ENCODE measurements at regions not wholly inside any gene's neighbourhood (a gene's known extent, or its start where the extent isn't known, plus 50 kb on each side); places are given as distances from the start of the nearest gene placed in this dataset.

DNA sequence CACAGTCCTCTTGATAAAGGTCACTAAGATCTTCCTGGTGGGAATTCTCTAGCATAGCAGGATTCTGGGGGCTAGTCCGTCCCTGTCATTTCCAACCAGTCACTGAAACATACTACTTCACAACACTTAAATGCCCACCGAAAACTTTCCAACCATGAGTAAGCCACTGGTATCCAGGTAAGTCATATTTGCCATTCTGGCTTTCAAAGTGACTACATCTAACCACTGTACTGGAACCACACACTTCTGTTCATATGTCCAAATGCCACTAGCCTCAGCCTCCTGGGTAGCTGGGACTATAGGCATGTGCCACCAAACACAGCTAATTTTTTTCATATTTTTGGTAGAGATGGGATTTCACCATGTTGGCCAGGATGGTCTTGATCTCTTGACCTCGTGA, 64.3 kb upstream of the VANGL1 start:
- Mint-ChIP-seq H3K27me3 (no peaks in the 10 kb centered on the region), H3K9me3 (ENCODE audit: low read depth) (peaks cover 10% of the 10 kb centered on the region), H3K27ac (no peak overlapping the region), H3K36me3 (no peaks in the 10 kb centered on the region), H3K4me3 (no peak overlapping the region), H3K4me1 (no peaks in the 10 kb centered on the region)
- ATAC-seq (no peak), DNase-seq (no peak)
- CTCF ChIA-PET, result no interaction called here

DNA sequence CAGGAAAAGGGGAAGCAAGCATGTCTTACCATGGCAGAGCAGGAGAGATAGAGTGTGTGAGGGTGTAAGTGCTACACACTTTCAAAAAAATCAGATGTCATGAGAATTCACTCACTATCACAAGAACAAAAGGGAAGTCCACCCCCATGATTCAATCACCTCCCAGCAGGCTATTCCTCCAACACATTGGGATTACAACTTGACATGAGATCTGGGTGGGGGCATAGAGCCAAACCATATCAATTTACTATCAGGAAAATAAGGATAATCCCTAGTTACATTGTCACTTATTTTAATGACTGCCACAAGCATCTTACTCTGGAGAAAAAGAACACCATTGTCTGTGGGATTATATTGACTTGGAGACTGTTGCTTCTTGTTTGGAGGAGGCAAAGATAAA, 66.1 kb upstream of the VANGL1 start:
- CTCF ChIA-PET, result no interaction called here
- Mint-ChIP-seq H3K27me3 (no peaks in the 10 kb centered on the region), H3K4me3 (no peak overlapping the region), H3K36me3 (no peaks in the 10 kb centered on the region), H3K27ac (no peak overlapping the region), H3K9me3 (ENCODE audit: low read depth) (peaks cover 10% of the 10 kb centered on the region), H3K4me1 (no peaks in the 10 kb centered on the region)
- ATAC-seq (no peak), DNase-seq (no peak)

DNA sequence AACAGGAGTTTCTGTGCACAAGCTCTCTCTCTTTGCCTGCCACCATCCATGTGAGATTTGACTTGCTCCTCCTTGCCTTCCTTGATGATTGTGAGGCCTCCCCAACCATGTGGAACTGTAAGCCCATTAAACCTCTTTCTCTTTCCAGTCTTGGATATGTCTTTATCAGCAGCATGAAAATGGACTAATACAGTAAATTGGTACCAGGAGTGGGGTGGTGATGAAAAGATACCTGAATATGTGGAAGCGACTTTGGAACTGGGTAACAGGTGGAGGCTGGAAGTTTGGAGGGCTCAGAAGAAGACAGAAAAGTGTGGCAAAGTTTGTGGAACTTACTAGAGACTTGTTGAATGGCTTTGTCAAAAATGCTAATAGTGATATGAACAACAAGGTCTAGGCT, 69.1 kb upstream of the VANGL1 start:
- Mint-ChIP-seq H3K36me3 (no peaks in the 10 kb centered on the region), H3K27ac (no peak overlapping the region)
- CTCF ChIA-PET, result no interaction called here

DNA sequence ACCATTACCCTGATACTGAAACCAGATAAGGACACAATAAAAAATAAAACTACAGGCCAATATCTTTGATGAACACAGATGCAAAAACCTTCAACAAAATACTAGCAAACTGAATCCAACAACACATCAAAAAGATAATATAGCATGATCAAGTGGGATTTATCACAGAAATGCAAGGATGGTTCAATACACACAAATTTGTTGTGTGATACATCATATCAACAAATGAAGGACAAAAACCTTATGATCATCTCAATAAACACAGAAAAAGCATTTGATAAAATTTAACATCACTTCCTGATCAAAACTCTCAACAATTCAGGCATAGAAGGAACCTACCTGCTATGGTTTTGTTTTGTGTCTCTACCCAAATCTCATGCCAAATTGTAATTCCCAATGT, 74.3 kb upstream of the VANGL1 start:
- Mint-ChIP-seq H3K36me3 (no peaks in the 10 kb centered on the region), H3K9me3 (ENCODE audit: low read depth) (peaks cover 4% of the 10 kb centered on the region), H3K27me3 (peaks cover 23% of the 10 kb centered on the region), H3K4me1 (no peaks in the 10 kb centered on the region), H3K4me3 (no peak overlapping the region), H3K27ac (no peak overlapping the region)
- DNase-seq, result no peak
- CTCF ChIA-PET, result no interaction called here
- no peak for ATAC-seq

More for the DNA sequence above, 69.1 kb upstream of the VANGL1 start:
- DNase-seq, result no peak
- Mint-ChIP-seq H3K4me3 (no peak overlapping the region), H3K27me3 (no peaks in the 10 kb centered on the region), H3K4me1 (no peaks in the 10 kb centered on the region), H3K9me3 (ENCODE audit: low read depth) (peaks cover 10% of the 10 kb centered on the region)
- ATAC-seq, result no peak

- H3K4me3 Mint-ChIP-seq, result no peak overlapping the region
- CTCF ChIA-PET, result no interaction called here
- peaks cover 4% of the 10 kb centered on the region for H3K9me3 Mint-ChIP-seq (ENCODE audit: low read depth)
- DNase-seq (no peak), ATAC-seq (no peak)
- H3K36me3 Mint-ChIP-seq, result no peaks in the 10 kb centered on the region
- H3K27me3 Mint-ChIP-seq, result peaks cover 23% of the 10 kb centered on the region
- H3K4me1 Mint-ChIP-seq, result no peaks in the 10 kb centered on the region
- H3K27ac Mint-ChIP-seq, result no peak overlapping the region
Measured at GRCh38 chr1:115565791-115566190, 76.0 kb upstream of the VANGL1 start.

DNA sequence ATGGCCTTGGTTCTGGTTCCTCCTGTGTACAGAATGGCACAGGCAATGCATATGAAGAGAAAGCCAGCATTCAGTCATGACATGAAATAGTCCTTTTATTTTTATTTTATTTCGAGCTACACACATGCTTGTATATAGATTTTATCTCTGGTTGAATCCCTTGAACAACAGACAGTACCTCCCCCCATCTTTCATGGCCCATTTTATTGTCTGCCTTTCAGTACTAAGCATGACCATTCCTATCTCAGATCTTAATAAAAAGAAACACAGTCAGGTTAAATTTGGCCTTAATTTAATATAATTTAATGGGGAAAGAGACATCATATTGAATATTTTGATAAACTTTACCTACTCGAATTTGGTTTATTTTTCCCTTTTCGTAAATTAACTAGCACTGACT, 76.4 kb upstream of the VANGL1 start:
- ATAC-seq (no peak), DNase-seq (no peak)
- Mint-ChIP-seq H3K27ac (no peak overlapping the region), H3K4me1 (no peaks in the 10 kb centered on the region), H3K9me3 (ENCODE audit: low read depth) (peaks cover 4% of the 10 kb centered on the region), H3K27me3 (peaks cover 23% of the 10 kb centered on the region), H3K4me3 (no peak overlapping the region), H3K36me3 (no peaks in the 10 kb centered on the region)
- CTCF ChIA-PET, result interaction anchor here (1.3 kb wide), 1 partner anchor 30 kb away, joined by 3 read pairs; no protein-coding TSS in a partner anchor

DNA sequence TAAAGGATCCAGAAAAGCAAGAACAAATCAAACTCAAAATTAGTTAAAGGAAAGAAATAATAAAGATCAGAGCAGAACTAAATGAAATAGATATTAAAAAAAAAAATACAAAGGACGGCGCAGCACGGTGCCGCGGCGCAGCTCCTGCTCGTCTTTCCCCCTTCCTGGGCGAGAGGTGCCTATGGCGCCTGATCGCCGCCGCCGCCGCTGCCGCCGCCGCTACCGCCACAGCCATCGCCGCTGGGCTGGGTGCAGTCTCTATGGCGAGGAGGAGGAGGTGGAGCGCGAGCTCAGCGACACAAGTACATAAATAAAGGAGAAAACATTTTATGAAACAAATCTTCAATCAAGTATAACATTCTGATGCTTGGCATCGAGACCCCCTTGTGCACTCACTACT, 77.6 kb upstream of the VANGL1 start:
- ATAC-seq, result no peak
- Mint-ChIP-seq H3K27ac (no peak overlapping the region), H3K27me3 (peaks cover 23% of the 10 kb centered on the region), H3K9me3 (ENCODE audit: low read depth) (peaks cover 4% of the 10 kb centered on the region), H3K36me3 (no peaks in the 10 kb centered on the region), H3K4me3 (no peak overlapping the region), H3K4me1 (no peaks in the 10 kb centered on the region)
- CTCF ChIA-PET, result interaction anchor here (1.3 kb wide), 1 partner anchor 32 kb away, joined by 3 read pairs; no protein-coding TSS in a partner anchor
- no peak for DNase-seq

DNA sequence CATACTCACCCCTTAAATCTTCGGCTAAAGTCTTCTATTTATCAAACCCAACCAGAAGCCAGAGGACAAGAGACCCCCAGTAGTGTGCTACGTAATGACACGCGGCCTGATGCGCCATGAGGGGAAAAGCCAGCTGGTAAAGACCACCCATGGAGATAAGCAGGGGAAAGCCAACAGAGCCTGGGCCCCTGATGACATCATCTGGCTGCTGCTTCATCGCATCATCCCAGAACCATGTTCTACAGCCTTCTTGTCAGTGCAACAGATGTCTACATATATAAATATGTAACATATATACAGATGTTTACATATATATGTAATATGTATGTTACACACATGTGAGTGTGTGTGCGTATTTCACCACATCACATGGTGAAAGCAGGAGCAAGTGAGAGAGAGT, 81.7 kb upstream of the VANGL1 start:
- ATAC-seq (no peak), DNase-seq (no peak)
- no peak overlapping the region for H3K27ac Mint-ChIP-seq
- H3K4me3 Mint-ChIP-seq, result no peak overlapping the region
- no peaks in the 10 kb centered on the region for H3K36me3 Mint-ChIP-seq
- CTCF ChIA-PET, result no interaction called here
- no peaks in the 10 kb centered on the region for H3K4me1 Mint-ChIP-seq
- H3K9me3 Mint-ChIP-seq (ENCODE audit: low read depth), result no peaks in the 10 kb centered on the region
- peaks cover 20% of the 10 kb centered on the region for H3K27me3 Mint-ChIP-seq

- CTCF ChIA-PET, result no interaction called here
- no peaks in the 10 kb centered on the region for H3K36me3 Mint-ChIP-seq
- H3K4me1 Mint-ChIP-seq, result no peaks in the 10 kb centered on the region
- H3K27ac Mint-ChIP-seq, result no peak overlapping the region
- no peak overlapping the region for H3K4me3 Mint-ChIP-seq
- DNase-seq (no peak), ATAC-seq (no peak)
- H3K27me3 Mint-ChIP-seq, result peaks cover 4% of the 10 kb centered on the region
- H3K9me3 Mint-ChIP-seq (ENCODE audit: low read depth), result no peaks in the 10 kb centered on the region
Measured at GRCh38 chr1:115558275-115558674, 83.5 kb upstream of the VANGL1 start.

GRCh38 chr1:115557715-115558114, 84.1 kb upstream of the VANGL1 start:
- Mint-ChIP-seq H3K27me3 (peaks cover under 1% of the 10 kb centered on the region), H3K27ac (no peak overlapping the region), H3K36me3 (no peaks in the 10 kb centered on the region), H3K4me1 (no peaks in the 10 kb centered on the region), H3K9me3 (ENCODE audit: low read depth) (no peaks in the 10 kb centered on the region), H3K4me3 (no peak overlapping the region)
- CTCF ChIA-PET, result no interaction called here
- DNase-seq (no peak), ATAC-seq (no peak)

- DNase-seq, result no peak
- CTCF ChIA-PET, result no interaction called here
- no peak for ATAC-seq
- H3K4me3 Mint-ChIP-seq, result no peak overlapping the region
- no peaks in the 10 kb centered on the region for H3K36me3 Mint-ChIP-seq
- no peaks in the 10 kb centered on the region for H3K9me3 Mint-ChIP-seq (ENCODE audit: low read depth)
- H3K27ac Mint-ChIP-seq, result no peak overlapping the region
- peaks cover 5% of the 10 kb centered on the region for H3K27me3 Mint-ChIP-seq
- no peaks in the 10 kb centered on the region for H3K4me1 Mint-ChIP-seq
Measured at GRCh38 chr1:115556236-115556635, 85.5 kb upstream of the VANGL1 start.

DNA sequence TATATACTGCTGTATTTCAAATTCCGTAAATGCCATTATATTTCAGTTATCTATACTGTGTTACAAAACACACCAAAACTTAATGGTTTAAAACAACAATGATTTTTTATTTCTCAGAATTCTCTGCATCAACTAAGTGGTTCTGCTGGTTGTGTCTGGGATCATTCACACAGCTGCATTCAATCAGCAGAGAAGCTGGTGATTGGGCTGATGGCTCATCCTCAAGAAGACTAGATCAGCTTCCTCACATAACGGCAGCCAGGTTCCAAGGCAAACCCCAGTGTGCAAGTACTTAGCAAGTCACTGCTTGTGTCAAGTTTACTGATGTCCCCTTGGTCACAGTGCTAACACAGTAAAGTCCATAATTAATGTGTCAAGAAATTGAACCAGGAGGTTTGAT, 86.3 kb upstream of the VANGL1 start:
- Mint-ChIP-seq H3K27me3 (peaks cover 5% of the 10 kb centered on the region), H3K36me3 (no peaks in the 10 kb centered on the region), H3K4me3 (no peak overlapping the region), H3K4me1 (no peaks in the 10 kb centered on the region), H3K27ac (no peak overlapping the region), H3K9me3 (ENCODE audit: low read depth) (no peaks in the 10 kb centered on the region)
- DNase-seq, result no peak
- CTCF ChIA-PET, result no interaction called here
- no peak for ATAC-seq

DNA sequence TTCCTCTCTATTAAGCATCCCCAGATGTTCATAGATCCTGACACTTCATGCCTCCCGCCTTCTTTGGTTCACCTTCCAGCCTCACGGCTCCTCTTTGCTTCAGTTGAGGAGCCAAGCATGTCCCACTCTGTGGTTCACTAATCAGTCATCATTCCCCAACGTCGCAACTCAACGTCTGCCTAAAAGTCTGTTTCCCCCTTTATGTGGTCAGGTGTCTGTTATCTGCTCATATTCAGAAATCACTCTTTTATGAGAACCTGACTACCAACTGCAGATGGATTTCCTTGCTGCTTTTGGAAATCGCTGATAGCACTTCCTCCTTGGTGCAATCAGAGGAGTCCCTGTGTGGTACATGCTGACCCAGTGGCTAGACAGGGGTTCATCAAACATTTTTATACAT, 94.1 kb upstream of the VANGL1 start:
- Mint-ChIP-seq H3K27ac (no peak overlapping the region), H3K36me3 (no peaks in the 10 kb centered on the region), H3K9me3 (ENCODE audit: low read depth) (no peaks in the 10 kb centered on the region), H3K27me3 (peaks cover 10% of the 10 kb centered on the region), H3K4me3 (no peak overlapping the region), H3K4me1 (no peaks in the 10 kb centered on the region)
- ATAC-seq (no peak), DNase-seq (no peak)
- CTCF ChIA-PET, result no interaction called here

- ATAC-seq (no peak), DNase-seq (no peak)
- no peaks in the 10 kb centered on the region for H3K4me1 Mint-ChIP-seq
- no peaks in the 10 kb centered on the region for H3K9me3 Mint-ChIP-seq (ENCODE audit: low read depth)
- no peak overlapping the region for H3K4me3 Mint-ChIP-seq
- CTCF ChIA-PET, result no interaction called here
- no peak overlapping the region for H3K27ac Mint-ChIP-seq
- H3K36me3 Mint-ChIP-seq, result no peaks in the 10 kb centered on the region
- peaks cover 5% of the 10 kb centered on the region for H3K27me3 Mint-ChIP-seq
Measured at GRCh38 chr1:115546846-115547245, 94.9 kb upstream of the VANGL1 start.
